Heart right ventricle (tissue), 16 donors: ENCODE measurements at regions not wholly inside any gene's neighbourhood (a gene's known extent, or its start where the extent isn't known, plus 50 kb on each side); places are given as distances from the start of the nearest gene placed in this dataset.
"Not testable (repeated sequence)": the region's sequence is repeated elsewhere in the genome, so short reads cannot be mapped to it uniquely, and the experiment has no call there.

Experiments
- ATAC-seq, 8 donors: fragments of 200-7000 bp; cut with Tn5 transposase; one replicate each; pipeline ENCODE4 v1.9.1; 2020; ENCODE audit warnings: mild to moderate bottlenecking in 8 of 8, moderate library complexity in 8 of 8, moderate number of reproducible peaks in 1 of 8
- DNase-seq, 2 donors: peaks; one replicate each; pipeline ENCODE4 v3.0.0-alpha.2; 2020
- H3K27ac ChIP-seq, 10 donors: fragments of 200-600 bp; sonication (generic) in 2 of 10; one replicate each; pipeline versions ENCODE4 v1.5.0 to v1.8.0; 2020 to 2022; ENCODE audit warnings: mild to moderate bottlenecking in 3 of 10
- H3K27me3 ChIP-seq, 7 donors: fragments of 200-600 bp; one replicate each; pipeline ENCODE4 v1.8.0; 2021 to 2022; ENCODE audit warnings: mild to moderate bottlenecking in 2 of 7
- H3K36me3 ChIP-seq, 9 donors: fragments of 200-600 bp; sonication (generic) in 1 of 9; one replicate each; pipeline versions ENCODE4 v1.5.0 to v1.8.0; 2020 to 2022; ENCODE audit warnings: mild to moderate bottlenecking in 2 of 9
- H3K4me1 ChIP-seq, 9 donors: fragments of 200-600 bp; sonication (generic) in 1 of 9; one replicate each; pipeline versions ENCODE4 v1.5.0 to v1.8.0; 2020 to 2022; ENCODE audit warnings: mild to moderate bottlenecking in 4 of 9
- H3K4me3 ChIP-seq, 10 donors: fragments of 200-600 bp; sonication (generic) in 2 of 10; one replicate each; pipeline versions ENCODE4 v1.5.0 to v1.8.0; 2020 to 2022; ENCODE audit warnings: mild to moderate bottlenecking in 7 of 10, moderate library complexity in 2 of 10
- H3K9me3 ChIP-seq, 11 donors: fragments of 200-600 bp in 10 of 11; sonication (generic) in 2 of 11; one replicate each; pipeline versions ENCODE4 v1.5.0 to v1.8.0; 2013 to 2022; ENCODE audit warnings: mild to moderate bottlenecking in 2 of 11, control low read depth in 1 of 11, moderate library complexity in 1 of 11
- CTCF ChIP-seq, 9 donors: fragments of 200-600 bp; sonication (generic) in 2 of 9; IDR thresholded peaks; one replicate each; pipeline versions ENCODE4 v1.5.0 to v1.8.0; 2021 to 2022; ENCODE audit warnings: antibody characterized with exemption in 9 of 9, mild to moderate bottlenecking in 5 of 9, moderate library complexity in 1 of 9
- WGBS, 2 donors: extraction: QIAGEN DNeasy Blood & Tissue Kit; methylation state at CpG; one replicate each; pipeline ENCODE4 v1.1.7; 2013; ENCODE audit warnings: inconsistent platforms in 1 of 2; 5-methylcytosine and 5-hydroxymethylcytosine counted together
- intact Hi-C, 10 donors: fragments of 100-400 bp; cut with DNase I; formaldehyde crosslinking; loops; one replicate each; pipeline versions ENCODE4 v1.11.1 to v1.14.2; 2022
- donor health status: Arrhythmogenic right ventricular cardiomyopathy.
- donor health status: ischemic (EF 13 %, LVEDD 7.1; RV severe dilation, severe dysfunction).
- donor health status: healthy with polysubstance abuse.
- donor health status: DM: no; HTN: yes; CAD: no.
- donor health status: DM: no; HTN: no; CAD: no.
- donor health status: ischemic (EF 25% LVEDD 6.9; RV normal size, moderate dysfunction).
- donor health status: ischemic (EF 25% LVEDD 5.7; RV mildly dilated, moderate dysfunction).
- donor health status: healthy.
- donor health status: DM: yes; HTN: yes; CAD: no.
- donor health status: Ischemic cardiomyopathy.
- donor health status: ischemic (EF 35%, LVEDD 5.7; RV mildly dilated, moderate dysfunction).
- donor health status: nonischemic (EF 11% LVEDD 7.7; RV severe dilation, severe dysfunction).
- donor health status: DM: yes; HTN: yes; CAD: no.
- donor health status: PGD.
- donor health status: ischemic (EF 29% LVEDD 5.4; RV normal size, mild dysfunction).
- donor health status: nonischemic (EF 23%, LVEDD 6.1; RV moderate dilation, normal function).

DNA sequence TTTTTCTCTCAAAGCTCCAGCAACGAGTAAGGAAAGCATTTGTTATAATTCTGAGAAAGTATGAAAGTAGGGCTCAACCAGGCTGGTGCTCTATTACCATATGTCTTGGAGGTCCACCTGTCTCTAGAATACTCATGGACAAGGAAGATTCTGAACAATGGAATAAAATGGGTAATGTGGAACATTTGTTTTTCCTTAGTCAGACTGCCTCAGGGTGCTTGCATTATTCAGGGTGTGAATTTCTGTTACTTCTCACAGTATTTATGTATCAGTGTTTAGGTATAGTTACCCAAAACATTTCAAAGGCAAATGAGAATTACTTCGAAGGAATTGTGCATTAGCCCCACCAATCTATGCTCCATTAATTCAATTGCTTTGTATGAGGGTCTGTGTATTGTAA lies 586.2 kb upstream of the CITED2 start:
- intact Hi-C loops: loop anchor here in 3 of 10 donors (10.0 kb wide), 3 partner anchors 196 to 586 kb away; partner anchors contain the start of gene CITED2 (in 1 of the 3)
- Histone ChIP-seq H3K27me3 (no peaks in the 10 kb centered on the region), H3K36me3 (no peaks in the 10 kb centered on the region), H3K4me3 (no peak overlapping the region), H3K27ac (no peak overlapping the region), H3K4me1 (peaks cover 0 to 36% (median 13%) of the 10 kb centered on the region in 9 donors), H3K9me3 (peaks cover 0 to 9% (median 0%) of the 10 kb centered on the region in 11 donors)
- TF ChIP-seq CTCF (IDR thresholded peaks at IDR 0.05): no peak
- no peak for ATAC-seq
- DNase-seq: no peak
- WGBS, 2 donors: 83 to 93% methylated on average over 2 of the region's 2 CpGs

GRCh38 chr6:139955366-139956155 lies 581.1 kb upstream of the CITED2 start:
- no peak for DNase-seq
- H3K36me3 ChIP-seq: no peaks in the 10 kb centered on the region
- H3K4me3 ChIP-seq: no peak overlapping the region
- H3K27ac ChIP-seq: no peak overlapping the region
- H3K9me3 ChIP-seq: peaks cover 0 to 38% (median 11%) of the 10 kb centered on the region in 11 donors
- no peaks in the 10 kb centered on the region for H3K27me3 ChIP-seq
- no peak for TF ChIP-seq CTCF (IDR thresholded peaks at IDR 0.05)
- no peaks in the 10 kb centered on the region for H3K4me1 ChIP-seq
- intact Hi-C loops: no loop called here
- 88 to 91% methylated on average over 2 of the region's 2 CpGs for WGBS, 2 donors
- no peak for ATAC-seq

GRCh38 chr6:139954463-139955071 lies 580.1 kb upstream of the CITED2 start:
- TF ChIP-seq CTCF (IDR thresholded peaks at IDR 0.05): no peak

DNA sequence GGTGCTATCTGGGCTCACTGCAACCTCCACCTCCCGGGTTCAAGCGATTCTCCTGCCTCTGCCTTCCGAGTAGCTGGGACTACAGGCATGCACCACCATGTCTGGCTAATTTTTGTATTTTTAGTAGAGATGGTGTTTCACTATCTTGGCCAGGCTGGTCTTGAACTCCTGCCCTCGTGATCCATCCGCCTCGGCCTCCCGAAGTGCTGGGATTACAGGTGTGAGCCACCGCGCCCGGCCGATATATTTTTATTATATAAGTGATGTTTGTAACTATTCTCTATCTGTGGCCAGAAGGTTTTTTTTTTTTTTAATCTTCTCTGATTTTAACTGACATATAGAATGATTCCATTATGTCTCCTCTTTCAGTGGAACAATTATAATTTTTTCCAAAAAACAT lies 579.3 kb upstream of the CITED2 start:
- ATAC-seq, intact Hi-C loops, H3K36me3 ChIP-seq, H3K4me1 ChIP-seq, H3K27ac ChIP-seq, DNase-seq, H3K27me3 ChIP-seq, H3K4me3 ChIP-seq: not testable (repeated sequence)
- peaks cover 0 to 55% (median 11%) of the 10 kb centered on the region in 11 donors for H3K9me3 ChIP-seq
- 91 to 95% methylated on average over 11 of the region's 11 CpGs for WGBS, 2 donors

More at GRCh38 chr6:139954463-139955071, 580.1 kb upstream of the CITED2 start:
- Histone ChIP-seq H3K4me1 (no peaks in the 10 kb centered on the region), H3K36me3 (no peaks in the 10 kb centered on the region), H3K9me3 (peaks cover 0 to 48% (median 11%) of the 10 kb centered on the region in 11 donors), H3K4me3 (no peak overlapping the region), H3K27ac (no peak overlapping the region), H3K27me3 (no peaks in the 10 kb centered on the region)
- intact Hi-C loops: no loop called here
- ATAC-seq (no peak), DNase-seq (no peak)

DNA sequence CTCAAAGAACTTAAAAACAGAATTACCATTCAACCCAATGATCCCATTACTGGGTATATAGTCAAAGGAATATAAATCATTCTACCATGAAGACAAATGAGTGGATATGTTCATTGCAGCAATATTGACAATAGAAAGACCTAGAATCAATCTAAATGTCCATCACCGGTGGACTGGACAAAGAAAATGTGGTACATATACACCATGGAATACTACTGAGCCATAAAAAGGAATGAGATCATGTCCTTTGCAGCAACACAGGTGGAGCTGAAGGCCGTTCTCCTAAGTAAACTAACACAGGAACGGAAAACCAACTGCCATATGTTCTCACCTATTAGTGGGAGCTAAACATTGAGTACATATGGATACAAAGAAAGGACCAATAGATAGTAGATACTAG lies 576.7 kb upstream of the CITED2 start:
- Histone ChIP-seq H3K27ac (no peak overlapping the region), H3K4me1 (no peaks in the 10 kb centered on the region), H3K36me3 (no peaks in the 10 kb centered on the region), H3K4me3 (no peak overlapping the region), H3K27me3 (no peaks in the 10 kb centered on the region), H3K9me3 (peaks cover 0 to 49% (median 11%) of the 10 kb centered on the region in 11 donors)
- TF ChIP-seq CTCF (IDR thresholded peaks at IDR 0.05): no peak
- no peak for DNase-seq
- intact Hi-C loops: no loop called here
- ATAC-seq: no peak
- 63 to 80% methylated on average over 3 of the region's 3 CpGs for WGBS, 2 donors
